Heart left ventricle (tissue), 16 donors: ENCODE measurements at regions not wholly inside any gene's neighbourhood (a gene's known extent, or its start where the extent isn't known, plus 50 kb on each side); places are given as distances from the start of the nearest gene placed in this dataset.
A peak's percentile ranks its signal among the peaks of the same experiment; 100 is the strongest.
"Not testable (repeated sequence)": the region's sequence is repeated elsewhere in the genome, so short reads cannot be mapped to it uniquely, and the experiment has no call there.

Experiments used
- ATAC-seq, 4 donors: fragments of 200-7000 bp; cut with Tn5 transposase; one replicate each; pipeline ENCODE4 v1.9.1; 2020 to 2022; ENCODE audit warnings: moderate library complexity in 4 of 4, mild to moderate bottlenecking in 3 of 4, moderate number of reproducible peaks in 1 of 4
- DNase-seq, 5 donors: peaks; one replicate each; pipeline ENCODE4 v3.0.0-alpha.2; 2020
- H3K27ac ChIP-seq, 12 donors: fragments of 200-600 bp; sonication (generic) in 4 of 12; one replicate each; pipeline versions ENCODE4 v1.5.0 to v1.8.0; 2016 to 2022; ENCODE audit warnings: mild to moderate bottlenecking in 2 of 12
- H3K27me3 ChIP-seq, 9 donors: fragments of 200-600 bp; sonication (generic) in 2 of 9; one replicate each; pipeline versions ENCODE4 v1.5.1 to v1.8.0; 2016 to 2022; ENCODE audit warnings: mild to moderate bottlenecking in 3 of 9
- H3K36me3 ChIP-seq, 9 donors: fragments of 200-600 bp; sonication (generic) in 2 of 9; one replicate each; pipeline versions ENCODE4 v1.5.0 to v1.8.0; 2018 to 2022; ENCODE audit warnings: mild to moderate bottlenecking in 2 of 9
- H3K4me1 ChIP-seq, 12 donors: fragments of 200-600 bp; sonication (generic) in 4 of 12; one replicate each; pipeline versions ENCODE4 v1.5.0 to v1.8.0; 2016 to 2022; ENCODE audit warnings: mild to moderate bottlenecking in 3 of 12
- H3K4me3 ChIP-seq, 12 donors: fragments of 200-600 bp; sonication (generic) in 4 of 12; one replicate each; pipeline versions ENCODE4 v1.5.0 to v1.8.0; 2017 to 2022; ENCODE audit warnings: mild to moderate bottlenecking in 9 of 12, moderate library complexity in 4 of 12
- H3K9me3 ChIP-seq, 12 donors: fragments of 200-600 bp; sonication (generic) in 4 of 12; one replicate each; pipeline versions ENCODE4 v1.5.0 to v1.8.0; 2016 to 2022; ENCODE audit warnings: mild to moderate bottlenecking in 1 of 12
- CTCF ChIP-seq, 12 donors: fragments of 200-600 bp; sonication (generic) in 4 of 12; IDR thresholded peaks; one replicate each; pipeline versions ENCODE4 v1.5.0 to v1.8.0; 2018 to 2022; ENCODE audit warnings: antibody characterized with exemption in 12 of 12, mild to moderate bottlenecking in 5 of 12
- POLR2A ChIP-seq, 2 donors: fragments of 450-650 bp; IDR thresholded peaks; one replicate each; pipeline ENCODE4 v1.6.1; 2017; ENCODE audit warnings: antibody characterized with exemption in 2 of 2, mild to moderate bottlenecking in 2 of 2, moderate library complexity in 2 of 2
- WGBS, 4 donors: extraction: QIAGEN DNeasy Blood & Tissue Kit in 2 of 4; methylation state at CpG; one replicate each; pipeline versions ENCODE4 v1.1.5 to v1.1.7; 2013 to 2018; 5-methylcytosine and 5-hydroxymethylcytosine counted together
- intact Hi-C, 10 donors: fragments of 100-400 bp; cut with DNase I; formaldehyde crosslinking; loops; one replicate each; pipeline versions ENCODE4 v1.11.1 to v1.14.2; 2022
- donor health status: ischemic (EF 13 %, LVEDD 7.1; RV severe dilation, severe dysfunction).
- donor health status: healthy with polysubstance abuse.
- donor health status: DM: no; HTN: yes; CAD: no.
- donor health status: DM: no; HTN: no; CAD: no.
- donor health status: ischemic (EF 25% LVEDD 6.9; RV normal size, moderate dysfunction).
- donor health status: ischemic (EF 25% LVEDD 5.7; RV mildly dilated, moderate dysfunction).
- donor health status: healthy.
- donor health status: DM: yes; HTN: yes; CAD: no.
- donor health status: ischemic (EF 35%, LVEDD 5.7; RV mildly dilated, moderate dysfunction).
- donor health status: nonischemic (EF 11% LVEDD 7.7; RV severe dilation, severe dysfunction).
- donor health status: DM: yes; HTN: yes; CAD: no.
- donor health status: PGD.
- donor health status: ischemic (EF 29% LVEDD 5.4; RV normal size, mild dysfunction).
- donor health status: nonischemic (EF 23%, LVEDD 6.1; RV moderate dilation, normal function).

- Histone ChIP-seq H3K9me3 (no peaks in the 10 kb centered on the region), H3K4me1 (peaks cover 0 to 94% (median 56%) of the 10 kb centered on the region in 12 donors), H3K27me3 (no peaks in the 10 kb centered on the region), H3K4me3 (no peak overlapping the region), H3K27ac (peak overlapping the region in 9 of 12 donors; percentile 3 to 67 (median 37)), H3K36me3 (peaks cover 0 to 26% (median 16%) of the 10 kb centered on the region in 9 donors)
- no peak for DNase-seq
- ATAC-seq: no peak
- TF ChIP-seq CTCF (IDR thresholded peaks at IDR 0.05) (no peak), POLR2A (IDR thresholded peaks at IDR 0.05) (no peak)
- intact Hi-C loops: no loop called here
- 37 to 47% (median 44%) methylated on average over 1 of the region's 1 CpG for WGBS, 4 donors
These were observed 52.7 kb upstream of the MAP4 start for GRCh38 chr3:48068886-48069285.

- ATAC-seq, H3K9me3 ChIP-seq, intact Hi-C loops, DNase-seq, H3K4me3 ChIP-seq, H3K27me3 ChIP-seq: not testable (repeated sequence)
- Histone ChIP-seq H3K36me3 (peaks cover 0 to 26% (median 16%) of the 10 kb centered on the region in 9 donors), H3K4me1 (peaks cover 0 to 91% (median 60%) of the 10 kb centered on the region in 12 donors), H3K27ac (peak overlapping the region in 4 of 12 donors; percentile 37 to 67 (median 58))
- WGBS, 4 donors: 95 to 98% (median 97%) methylated on average over 10 of the region's 10 CpGs
These were observed 52.1 kb upstream of the MAP4 start for GRCh38 chr3:48068320-48068719.

DNA sequence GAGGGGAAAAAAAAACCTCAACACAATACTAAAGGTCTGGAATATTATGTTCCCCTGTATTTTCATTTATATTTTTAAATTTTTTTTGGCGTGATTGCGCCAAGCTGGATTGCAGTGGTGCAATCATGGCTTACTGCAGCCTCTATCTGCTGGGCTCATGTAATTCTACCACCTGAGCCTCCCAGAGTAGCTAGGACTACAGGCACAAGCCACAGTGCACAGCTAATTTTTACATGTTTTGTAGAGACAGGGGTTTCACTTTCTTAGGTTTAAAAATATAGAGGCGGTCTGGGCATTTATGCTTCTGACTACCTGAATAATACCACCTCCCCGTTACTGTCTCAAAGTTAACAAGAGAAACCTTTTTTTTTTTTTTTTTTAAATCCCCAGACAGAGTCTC lies 51.1 kb upstream of the MAP4 start:
- TF ChIP-seq POLR2A (IDR thresholded peaks at IDR 0.05): no peak
- no peak for TF ChIP-seq CTCF (IDR thresholded peaks at IDR 0.05)
- WGBS, 4 donors: 95 to 98% (median 97%) methylated on average over 4 of the region's 4 CpGs
- Histone ChIP-seq H3K36me3 (peaks cover 0 to 26% (median 16%) of the 10 kb centered on the region in 9 donors), H3K9me3 (no peaks in the 10 kb centered on the region), H3K4me3 (no peak overlapping the region), H3K27me3 (no peaks in the 10 kb centered on the region), H3K27ac (no peak overlapping the region), H3K4me1 (peaks cover 0 to 81% (median 57%) of the 10 kb centered on the region in 12 donors)
- ATAC-seq (no peak), DNase-seq (no peak)
- intact Hi-C loops: no loop called here
